RWPE1 (cell line): ENCODE measurements at regions not wholly inside any gene's neighbourhood (a gene's known extent, or its start where the extent isn't known, plus 50 kb on each side); places are given as distances from the start of the nearest gene placed in this dataset.

Source experiments
- CTCF ChIA-PET: fragments of 350-600 bp; sonication (Branson Sonifier 250); formaldehyde crosslinking; extraction: SDS; loops from one replicate; lab custom pipeline; 2021; lab: Yijun Ruan, JAX
- POLR2A ChIA-PET: fragments of 400-600 bp; formaldehyde crosslinking; extraction: SDS; loops from one replicate; lab custom pipeline; 2020; ENCODE audit warnings: antibody characterized with exemption; ENCODE audit not compliant: low non-redundant PET; lab: Yijun Ruan, JAX
- DNase-seq: peaks from one replicate; pipeline ENCODE4 v3.0.0; 2012; ENCODE audit warnings: low spot score
- H3K27ac ChIP-seq: fragments of 450-650 bp; 2 replicates; pipeline ENCODE4 v1.5.1; 2017
- TF ChIP-seq, protein P1 (sequence below): fragments of 450-650 bp; conservative IDR thresholded peaks from 2 replicates; pipeline ENCODE4 v1.5.1; 2017; ENCODE audit warnings: low read depth, mild to moderate bottlenecking

DNA sequence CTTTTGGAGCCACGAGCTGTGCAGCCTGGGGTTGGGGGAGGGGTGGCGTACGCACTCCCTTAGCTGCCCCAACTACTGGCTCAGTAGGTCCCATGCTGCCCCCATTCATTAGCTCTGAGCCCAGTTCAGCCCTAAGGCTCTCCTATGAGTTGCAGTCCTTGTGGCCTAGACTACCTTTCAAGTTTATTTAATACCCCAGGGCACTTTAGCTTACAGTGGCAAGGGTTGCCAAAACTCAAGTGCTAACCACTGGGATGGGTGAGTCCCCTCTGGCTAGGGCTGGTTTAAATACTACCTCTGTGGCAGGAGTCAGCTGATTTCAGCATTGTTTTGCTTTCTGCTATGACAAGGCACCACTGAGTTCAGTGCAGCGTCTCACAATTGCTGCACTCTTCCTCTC lies 118.2 kb downstream of the ODF2L start:
- CTCF ChIA-PET = no interaction called here
- TF ChIP-seq, protein P1, sequence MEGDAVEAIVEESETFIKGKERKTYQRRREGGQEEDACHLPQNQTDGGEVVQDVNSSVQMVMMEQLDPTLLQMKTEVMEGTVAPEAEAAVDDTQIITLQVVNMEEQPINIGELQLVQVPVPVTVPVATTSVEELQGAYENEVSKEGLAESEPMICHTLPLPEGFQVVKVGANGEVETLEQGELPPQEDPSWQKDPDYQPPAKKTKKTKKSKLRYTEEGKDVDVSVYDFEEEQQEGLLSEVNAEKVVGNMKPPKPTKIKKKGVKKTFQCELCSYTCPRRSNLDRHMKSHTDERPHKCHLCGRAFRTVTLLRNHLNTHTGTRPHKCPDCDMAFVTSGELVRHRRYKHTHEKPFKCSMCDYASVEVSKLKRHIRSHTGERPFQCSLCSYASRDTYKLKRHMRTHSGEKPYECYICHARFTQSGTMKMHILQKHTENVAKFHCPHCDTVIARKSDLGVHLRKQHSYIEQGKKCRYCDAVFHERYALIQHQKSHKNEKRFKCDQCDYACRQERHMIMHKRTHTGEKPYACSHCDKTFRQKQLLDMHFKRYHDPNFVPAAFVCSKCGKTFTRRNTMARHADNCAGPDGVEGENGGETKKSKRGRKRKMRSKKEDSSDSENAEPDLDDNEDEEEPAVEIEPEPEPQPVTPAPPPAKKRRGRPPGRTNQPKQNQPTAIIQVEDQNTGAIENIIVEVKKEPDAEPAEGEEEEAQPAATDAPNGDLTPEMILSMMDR = no peak
- H3K27ac ChIP-seq = no peak overlapping the region
- POLR2A ChIA-PET = no interaction called here
- DNase-seq = no peak

DNA sequence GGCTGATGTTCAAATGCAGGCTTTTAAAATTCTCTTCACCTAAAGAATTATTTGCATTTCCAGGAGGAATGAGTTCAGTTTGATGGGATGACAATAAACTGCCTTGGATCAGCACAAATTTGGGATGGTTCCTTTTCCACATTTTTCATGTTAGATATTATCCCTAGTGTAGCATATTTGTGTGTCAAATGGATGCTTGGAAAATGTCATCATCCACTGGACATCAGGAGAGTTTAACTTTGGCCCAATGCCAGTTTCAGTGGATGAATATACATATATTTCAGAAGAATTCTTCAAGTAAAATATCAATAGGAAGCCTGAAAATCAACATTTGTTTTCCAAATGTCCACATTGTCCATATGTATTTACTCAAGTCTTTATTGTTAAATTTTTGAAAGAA lies 116.5 kb upstream of the COL24A1 start:
- no peak for DNase-seq
- H3K27ac ChIP-seq = no peak overlapping the region
- TF ChIP-seq, protein P1 = no peak
- CTCF ChIA-PET = no interaction called here
- POLR2A ChIA-PET = no interaction called here

DNA sequence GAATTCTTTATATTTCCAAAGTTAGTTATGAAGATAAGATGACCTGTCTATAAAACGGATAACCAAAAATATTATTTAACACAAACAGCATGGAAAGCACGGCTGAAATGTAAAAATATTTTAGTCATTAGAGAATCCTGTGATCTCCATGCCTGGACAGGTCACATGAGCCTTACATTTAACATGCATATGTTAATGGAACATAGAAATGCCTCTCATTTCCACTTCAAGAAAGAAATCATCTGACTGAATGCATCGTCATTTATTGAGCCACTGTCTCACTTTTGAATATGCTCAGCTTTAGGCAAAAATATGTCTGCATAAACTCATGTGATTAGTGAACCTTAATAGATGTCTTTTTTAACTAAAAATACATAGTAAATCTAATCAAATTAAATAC lies 115.5 kb upstream of the COL24A1 start:
- H3K27ac ChIP-seq = no peak overlapping the region
- ChIA-PET CTCF (no interaction called here), POLR2A (no interaction called here)
- TF ChIP-seq, protein P1 = no peak
- no peak for DNase-seq

DNA sequence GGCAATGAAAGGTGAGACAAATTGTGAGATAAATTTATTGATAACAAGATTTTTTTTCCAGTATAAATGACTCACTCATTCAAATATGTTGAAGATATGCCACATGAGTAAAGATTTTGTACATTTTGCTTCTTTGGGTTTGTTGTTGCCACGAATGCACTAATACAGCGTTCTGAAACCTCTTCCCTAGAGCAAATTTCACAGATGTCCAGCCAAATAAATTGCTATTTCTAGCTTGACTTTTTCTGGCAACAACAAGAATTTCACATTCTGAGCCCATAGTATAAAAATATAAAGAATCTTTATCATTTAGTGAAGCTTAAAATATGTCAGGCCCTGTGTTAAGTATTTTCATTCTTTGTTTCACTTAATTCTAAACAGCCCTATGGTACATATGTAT lies 114.5 kb upstream of the COL24A1 start:
- CTCF ChIA-PET = no interaction called here
- TF ChIP-seq, protein P1 = no peak
- POLR2A ChIA-PET = no interaction called here
- no peak for DNase-seq
- no peak overlapping the region for H3K27ac ChIP-seq

DNA sequence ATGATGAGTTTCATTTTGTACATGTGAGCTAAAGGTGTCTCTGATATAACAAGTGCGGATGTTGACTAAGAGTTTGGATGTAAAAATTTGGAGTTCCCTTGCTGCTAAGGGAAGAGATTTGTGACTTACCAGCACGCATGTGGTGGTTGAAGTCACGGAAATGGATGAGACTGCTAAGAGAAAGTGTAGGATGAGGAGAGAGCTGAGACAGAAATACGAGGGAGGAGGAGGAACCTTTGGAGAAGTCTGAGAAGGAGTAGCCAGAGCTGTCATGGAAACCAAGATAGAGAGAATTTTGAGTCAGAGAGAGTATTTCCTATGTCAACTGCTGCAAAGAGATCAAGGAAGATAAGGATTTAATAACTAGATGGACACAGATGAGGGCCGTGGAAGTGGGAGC lies 106.5 kb upstream of the COL24A1 start:
- no peak overlapping the region for H3K27ac ChIP-seq
- POLR2A ChIA-PET = no interaction called here
- TF ChIP-seq, protein P1 = no peak

DNA sequence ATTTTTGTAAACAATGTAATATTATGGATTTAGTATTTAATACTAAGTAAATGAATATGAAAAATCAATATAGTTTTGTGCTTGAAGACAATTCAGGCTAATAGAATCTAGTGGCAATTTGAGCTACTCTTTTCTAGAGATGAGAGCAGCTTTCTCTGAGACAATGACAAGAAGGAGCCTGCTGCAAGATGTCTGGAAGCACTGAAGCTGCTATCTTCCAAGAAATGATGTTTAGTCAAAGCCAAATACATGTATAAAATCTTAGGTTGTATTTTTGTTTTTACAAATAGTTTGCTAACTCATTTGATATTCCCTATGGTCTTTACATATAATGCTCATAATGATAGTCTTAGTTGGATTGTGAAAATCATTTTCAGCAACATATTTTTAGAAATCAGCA lies 103.9 kb upstream of the COL24A1 start:
- ChIA-PET POLR2A (no interaction called here), CTCF (no interaction called here)
- TF ChIP-seq, protein P1 = no peak

More for the DNA sequence above, 106.5 kb upstream of the COL24A1 start:
- DNase-seq = no peak
- CTCF ChIA-PET = interaction anchor here (0.6 kb wide), 1 partner anchor 27 kb away, joined by 3 read pairs; no protein-coding TSS in a partner anchor

DNA sequence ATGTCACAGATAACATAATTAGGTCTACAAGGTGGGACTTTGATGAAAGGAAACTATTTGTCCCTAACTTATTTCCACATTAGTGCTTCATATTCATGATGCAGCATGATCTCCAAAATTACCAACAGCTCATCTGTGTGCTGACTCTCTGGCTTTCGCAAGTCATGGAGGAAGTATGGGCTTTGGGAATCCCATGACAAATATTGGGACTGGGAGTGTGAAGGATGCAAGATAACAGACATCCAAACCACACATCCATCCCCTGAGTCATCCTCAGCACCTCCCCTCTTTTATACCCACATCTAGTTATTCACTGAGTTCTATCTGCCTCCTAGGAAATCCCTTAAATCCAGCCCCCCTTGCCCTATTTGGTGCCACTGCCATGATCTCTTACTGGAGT lies 102.8 kb upstream of the COL24A1 start:
- H3K27ac ChIP-seq = no peak overlapping the region
- TF ChIP-seq, protein P1 = no peak
- no peak for DNase-seq
- CTCF ChIA-PET = no interaction called here
- POLR2A ChIA-PET = no interaction called here

More for the DNA sequence above, 103.9 kb upstream of the COL24A1 start:
- H3K27ac ChIP-seq = no peak overlapping the region
- DNase-seq = no peak
